K562 (cell line): ENCODE measurements at regions not wholly inside any gene's neighbourhood (a gene's known extent, or its start where the extent isn't known, plus 50 kb on each side); places are given as distances from the start of the nearest gene placed in this dataset.

Experiments used
- ATAC-seq: fragments of 200-7000 bp; cut with Tn5 transposase; 3 replicates; pipeline ENCODE4 v1.9.1; 2020; ENCODE audit warnings: moderate library complexity
- BruUV-seq: library from RNA; stranded (reverse); fragments of 400-500 nt; replicated peaks from 2 replicates; lab custom pipeline; 2021; lab: Mats Ljungman, UMichigan
- CTCF ChIA-PET: fragments of 300-600 bp; formaldehyde crosslinking; extraction: SDS; loops from one replicate; lab custom pipeline; 2021; ENCODE audit warnings: low intra/inter-chr PET ratio; lab: Yijun Ruan, JAX
- POLR2A ChIA-PET: fragments of 300-600, 350-650 bp; sonication (Branson Sonifier 250); formaldehyde crosslinking; extraction: SDS; loops from one replicate; lab custom pipeline; 2021; ENCODE audit warnings: antibody characterized with exemption, inconsistent platforms; lab: Yijun Ruan, JAX
- DNase-seq, 4 experiments: peaks; one replicate each; pipeline versions ENCODE4 v3.0.0 to v3.0.0-alpha.2; 2011 to 2018; ENCODE audit warnings: low spot score in 3 of 4, mixed read lengths in 3 of 4; ENCODE audit errors: extremely low read depth in 1 of 4
- FAIRE-seq: peaks from 2 replicates; lab custom pipeline; 2011; peaks lifted over from hg19 to GRCh38; lab: Jason Lieb, UNC
- H2AFZ ChIP-seq: 2 replicates; pipeline ENCODE4 v1.6.0; 2011; ENCODE audit warnings: low read depth, low read length, control low read depth, inconsistent platforms
- H3K27ac ChIP-seq: fragments of 200-600 bp; 3 replicates; pipeline ENCODE4 v1.8.0; 2011; ENCODE audit warnings: low read depth, mild to moderate bottlenecking, control low read depth, inconsistent platforms, low read length, moderate library complexity, mixed read lengths; ENCODE audit errors: extremely low read depth
- H3K27me3 ChIP-seq, 2 experiments: fragments of 300-600 bp in 1 of 2; 2 replicates in 1 of 2; 3 replicates in 1 of 2; pipeline versions ENCODE4 v1.6.0 to v1.8.0; 2011; ENCODE audit warnings: inconsistent platforms in 2 of 2, low read length in 2 of 2, mild to moderate bottlenecking in 1 of 2, mixed read lengths in 1 of 2, moderate library complexity in 1 of 2; ENCODE audit not compliant: control insufficient read depth in 2 of 2, insufficient read depth in 2 of 2
- H3K36me3 ChIP-seq: fragments of 300-600 bp; 3 replicates; pipeline ENCODE4 v1.8.0; 2011; ENCODE audit warnings: mild to moderate bottlenecking, low read length, inconsistent platforms; ENCODE audit not compliant: control insufficient read depth, insufficient read depth
- H3K4me1 ChIP-seq, 2 experiments: fragments of 200-600 bp in 1 of 2; replicated peaks in 1 of 2; 2 replicates in 1 of 2; 3 replicates in 1 of 2; pipeline versions ENCODE4 v1.5.1 to v1.8.0; 2011; ENCODE audit warnings: inconsistent platforms in 2 of 2, low read length in 2 of 2, mild to moderate bottlenecking in 1 of 2, mixed read lengths in 1 of 2, moderate library complexity in 1 of 2; ENCODE audit not compliant: control insufficient read depth in 2 of 2, insufficient read depth in 2 of 2
- H3K4me2 ChIP-seq: 2 replicates; pipeline ENCODE4 v1.6.1; 2011; ENCODE audit warnings: low read length, control low read depth, inconsistent platforms, mixed read lengths; ENCODE audit not compliant: insufficient read depth
- H3K4me3 ChIP-seq: fragments of 200-600 bp; sonication (generic), shearing (Covaris generic); 2 replicates; pipeline ENCODE4 v1.5.1; 2016; ENCODE audit warnings: control low read depth, inconsistent platforms
- H3K79me2 ChIP-seq: fragments of 200-600 bp; 3 replicates; pipeline ENCODE4 v1.8.0; 2011; ENCODE audit warnings: low read length, inconsistent platforms; ENCODE audit not compliant: control insufficient read depth, insufficient read depth
- H3K9ac ChIP-seq, 2 experiments: 2 replicates each; pipeline versions ENCODE4 v1.6.0 to v1.6.1; 2011; ENCODE audit warnings: low read depth in 2 of 2, low read length in 2 of 2, control low read depth in 1 of 2, inconsistent platforms in 1 of 2, mild to moderate bottlenecking in 1 of 2, mixed read lengths in 1 of 2; ENCODE audit not compliant: insufficient read depth in 1 of 2
- H3K9me1 ChIP-seq: one replicate; pipeline ENCODE4 v1.6.0; 2011; ENCODE audit warnings: inconsistent platforms, mild to moderate bottlenecking, low read length, moderate library complexity; ENCODE audit not compliant: control insufficient read depth, insufficient read depth
- H3K9me3 ChIP-seq: replicated peaks from 2 replicates; pipeline ENCODE4 v1.5.1; 2011; ENCODE audit warnings: low read depth, low read length, inconsistent platforms; ENCODE audit not compliant: control insufficient read depth, insufficient read depth
- H4K20me1 ChIP-seq: replicated peaks from 2 replicates; pipeline ENCODE4 v1.6.1; 2011; ENCODE audit warnings: low read length, inconsistent platforms, mixed read lengths; ENCODE audit not compliant: control insufficient read depth, insufficient read depth
- ATF2 ChIP-seq: sonication (generic); formaldehyde crosslinking; IDR thresholded peaks from 2 replicates; pipeline ENCODE4 v1.8.1; 2022; ENCODE audit warnings: missing genetic modification reagents
- CTCF ChIP-seq, 3 experiments: IDR thresholded peaks in 2 of 3; conservative IDR thresholded peaks in 1 of 3; 2 replicates each; pipeline ENCODE4 v1.5.1; 2011 to 2012; ENCODE audit warnings: low read length in 3 of 3, mild to moderate bottlenecking in 3 of 3, control low read depth in 2 of 3, improper control_type of control experiment in 1 of 3, inconsistent platforms in 1 of 3, low read depth in 1 of 3, mixed read lengths in 1 of 3, moderate library complexity in 1 of 3; ENCODE audit not compliant: insufficient read depth in 2 of 3
- E4F1 ChIP-seq: fragments of 250-450 bp; sonication (Bioruptor Pico); IDR thresholded peaks from 2 replicates; pipeline ENCODE4 v1.5.0; 2021; ENCODE audit warnings: mild to moderate bottlenecking, borderline replicate concordance
- MCM7 ChIP-seq, 2 experiments: fragments of 450-650 bp; IDR thresholded peaks; 2 replicates each; pipeline ENCODE4 v1.6.1; 2016 to 2018
- NFE2L1 ChIP-seq: fragments of 450-650 bp; IDR thresholded peaks from 2 replicates; pipeline ENCODE4 v1.6.1; 2016; ENCODE audit warnings: missing genetic modification characterization, low read depth, mild to moderate bottlenecking, missing compliant biosample characterization, moderate library complexity, borderline replicate concordance
- NR2C2 ChIP-seq, 2 experiments: fragments of 200-800 bp in 1 of 2; sonication (Bioruptor generic) in 1 of 2; sonication (generic) in 1 of 2; formaldehyde crosslinking in 1 of 2; IDR thresholded peaks; 2 replicates each; pipeline versions ENCODE4 v1.6.1 to v1.8.0; 2016 to 2022; ENCODE audit warnings: mild to moderate bottlenecking in 1 of 2, missing compliant biosample characterization in 1 of 2, missing genetic modification characterization in 1 of 2, missing genetic modification reagents in 1 of 2
- PHTF2 ChIP-seq: fragments of 250-450 bp; sonication (Bioruptor Pico); IDR thresholded peaks from 2 replicates; pipeline ENCODE4 v1.5.0; 2021; ENCODE audit warnings: mild to moderate bottlenecking
- RAD21 ChIP-seq, 2 experiments: fragments of 250-450 bp in 1 of 2; fragments of 450-650 bp in 1 of 2; sonication (Bioruptor Pico) in 1 of 2; formaldehyde crosslinking in 1 of 2; IDR thresholded peaks in 1 of 2; conservative IDR thresholded peaks in 1 of 2; 2 replicates each; pipeline versions ENCODE4 v1.4.0 to v1.8.0; 2020 to 2022; ENCODE audit warnings: mild to moderate bottlenecking in 2 of 2, moderate library complexity in 1 of 2
- SMC3 ChIP-seq: conservative IDR thresholded peaks from 2 replicates; pipeline ENCODE4 v1.6.1; 2011; ENCODE audit warnings: low read depth, low read length, improper control_type of control experiment; ENCODE audit not compliant: insufficient read depth
- WGBS: fragments of 100-300 bp; shearing (Covaris generic); methylation state at CpG from one replicate; pipeline ENCODE4 v1.1.6; 2016; ENCODE audit warnings: low coverage, mixed read lengths; ENCODE audit not compliant: insufficient coverage; ENCODE audit errors: missing lambda C conversion rate; 5-methylcytosine and 5-hydroxymethylcytosine counted together
- in situ Hi-C: fragments of 300-500 bp; cut with MboI; formaldehyde crosslinking; loops from 4 replicates; pipeline ENCODE4 v1.15.0; 2018; ENCODE audit warnings: inconsistent platforms, mixed read lengths
- intact Hi-C: fragments of 100-400 bp; cut with micrococcal nuclease; formaldehyde crosslinking; loops from 2 replicates; pipeline ENCODE4 v1.14.2; 2022
- TF ChIP-seq, protein P1 (sequence below), 2 experiments: IDR thresholded peaks in 1 of 2; conservative IDR thresholded peaks in 1 of 2; 2 replicates each; pipeline ENCODE4 v1.6.1; 2016; ENCODE audit warnings: low read depth in 2 of 2, mild to moderate bottlenecking in 1 of 2, missing compliant biosample characterization in 1 of 2, missing genetic modification characterization in 1 of 2, moderate library complexity in 1 of 2

GRCh38 chr12:58176296-58176869, 235.0 kb downstream of the ATP23 start:
- H3K4me2 ChIP-seq: no peak overlapping the region
- ChIA-PET POLR2A (no interaction called here), CTCF (no interaction called here)
- WGBS: 0% methylated on average over 7 of the region's 7 CpGs
- H3K4me3 ChIP-seq: no peak overlapping the region
- no peak overlapping the region for H3K27ac ChIP-seq
- H3K36me3 ChIP-seq: no peaks in the 10 kb centered on the region
- TF ChIP-seq E4F1 (no peak), NR2C2 (CRISPR knock-in tag; IDR thresholded peaks at IDR 0.05) (no peak), NR2C2 (tag; IDR thresholded peaks at IDR 0.05) (no peak), CTCF (IDR thresholded peaks at IDR 0.05 in 2 of 3, conservative IDR thresholded peaks at IDR 0.05 in 1 of 3; ENCODE audit: insufficient read depth in 2 of 3, low read depth in 1 of 3, low read length in 3 of 3) (peak; percentile 7 to 39 (median 38); a peak in 4 of 6 replicates), SMC3 (0 out of 2 replicates have a peak, but pooled peaks have one; percentile 9), ATF2 (CRISPR knock-in tag) (no peak), NFE2L1 (tag) (no peak), MCM7 (IDR thresholded peaks at IDR 0.05) (no peak), RAD21 (CRISPR knock-in tag; conservative IDR thresholded peaks at IDR 0.05 in 1 of 2, IDR thresholded peaks at IDR 0.05 in 1 of 2) (peak in 1 of 2 experiments; percentile 14; a peak in 1 of 4 replicates), PHTF2 (CRISPR knock-in tag) (no peak)
- TF ChIP-seq, protein P1, sequence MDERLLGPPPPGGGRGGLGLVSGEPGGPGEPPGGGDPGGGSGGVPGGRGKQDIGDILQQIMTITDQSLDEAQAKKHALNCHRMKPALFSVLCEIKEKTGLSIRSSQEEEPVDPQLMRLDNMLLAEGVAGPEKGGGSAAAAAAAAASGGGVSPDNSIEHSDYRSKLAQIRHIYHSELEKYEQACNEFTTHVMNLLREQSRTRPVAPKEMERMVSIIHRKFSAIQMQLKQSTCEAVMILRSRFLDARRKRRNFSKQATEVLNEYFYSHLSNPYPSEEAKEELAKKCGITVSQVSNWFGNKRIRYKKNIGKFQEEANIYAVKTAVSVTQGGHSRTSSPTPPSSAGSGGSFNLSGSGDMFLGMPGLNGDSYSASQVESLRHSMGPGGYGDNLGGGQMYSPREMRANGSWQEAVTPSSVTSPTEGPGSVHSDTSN (CRISPR knock-in tag; IDR thresholded peaks at IDR 0.05; ENCODE audit: low read depth): no peak
- TF ChIP-seq, protein P1 (tag; conservative IDR thresholded peaks at IDR 0.05; ENCODE audit: low read depth): no peak
- in situ Hi-C loops: no loop called here
- H3K27me3 ChIP-seq: peaks cover 0 to 4% of the 10 kb centered on the region in 2 experiments; a peak in 1 of 5 replicates
- no peaks in the 10 kb centered on the region for H3K79me2 ChIP-seq
- no peak overlapping the region for H3K9ac ChIP-seq
- DNase-seq: peak; percentile 12 to 29 (median 16)
- H3K9me3 ChIP-seq: no peaks in the 10 kb centered on the region
- no TSS peak for BruUV-seq
- H3K4me1 ChIP-seq: no peaks in the 10 kb centered on the region
- peak; percentile 11 for FAIRE-seq
- H3K9me1 ChIP-seq: no peaks in the 10 kb centered on the region
- H2AFZ ChIP-seq: no peak overlapping the region
- intact Hi-C loops: no loop called here
- peak; percentile 81 for ATAC-seq
- no peaks in the 10 kb centered on the region for H4K20me1 ChIP-seq
